ENCODE measurements at regions not wholly inside any gene's neighbourhood (a gene's known extent, or its start where the extent isn't known, plus 50 kb on each side); places are given as distances from the start of the nearest gene placed in this dataset.

DNA sequence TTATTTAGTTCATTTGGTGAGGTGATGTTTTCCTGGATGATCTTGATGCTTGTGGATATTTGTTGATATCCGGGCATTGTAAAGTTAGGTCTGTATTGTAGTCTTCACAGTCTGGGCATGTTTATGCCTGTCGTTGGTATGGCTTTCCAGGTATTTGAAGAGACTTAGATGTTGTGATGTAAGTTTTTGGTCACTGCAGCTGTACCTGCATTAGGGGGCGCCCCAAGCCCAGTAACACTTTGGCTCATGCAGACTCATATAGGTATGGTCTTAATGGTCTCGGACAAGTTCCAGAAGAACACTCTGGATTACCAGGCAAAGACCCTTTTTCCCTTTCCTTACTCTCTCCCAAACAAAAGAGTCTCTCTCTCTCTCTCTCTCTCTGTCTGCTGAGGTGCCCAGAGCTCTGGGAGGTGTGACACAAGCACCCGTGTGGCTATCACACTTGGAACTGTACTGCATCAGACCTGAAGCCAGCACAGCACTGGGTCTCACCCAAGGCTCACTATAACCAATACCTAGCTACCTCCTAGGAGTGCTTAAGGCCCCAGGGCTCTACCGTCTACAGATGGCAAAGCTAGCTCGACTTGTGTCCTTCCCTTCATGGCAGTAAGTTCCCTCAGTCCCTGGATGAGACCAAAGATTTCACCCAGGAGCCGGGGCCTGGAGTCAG, 425.8 kb upstream of the ATXN7L3B start:
- H3K23me2 ChIP-seq (ENCODE audit: low read depth, low read length), result no peaks in the 10 kb centered on the region
- no peaks in the 10 kb centered on the region for H3K36me3 ChIP-seq (ENCODE audit: control insufficient read depth in 2 of 4, insufficient read depth in 4 of 4, low read length in 3 of 4)
- no peak overlapping the region for H3K23ac ChIP-seq (ENCODE audit: insufficient read length)
- no peak overlapping the region for H3K4me2 ChIP-seq (ENCODE audit: insufficient read depth in 1 of 2, low read depth in 2 of 2, low read length in 2 of 2)
- DNase-seq (ENCODE audit: low read depth in 1 of 2, low spot score in 2 of 2) (peak; percentile 36 to 66), FAIRE-seq (peak; percentile 85)
- no peak overlapping the region for H3K14ac ChIP-seq (ENCODE audit: insufficient read length)
- H2AK5ac ChIP-seq (ENCODE audit: low read depth, low read length), result no peak overlapping the region
- H3K18ac ChIP-seq (ENCODE audit: extremely low read depth, low read length), result no peak overlapping the region
- H4K8ac ChIP-seq (ENCODE audit: extremely low read depth, insufficient read depth, low read length), result no peak overlapping the region
- WGBS, 2 experiments (ENCODE audit: extremely low coverage in 1 of 2, insufficient coverage in 1 of 2, insufficient read length in 1 of 2, insufficient replicate concordance in 2 of 2, low coverage in 1 of 2, low lambda C conversion rate in 2 of 2, missing lambda C conversion rate in 1 of 2), result 71% methylated on average over 8 of the region's 8 CpGs; no CpG with 5 or more reads in 1 of the 2 experiments
- no peak overlapping the region for H2BK120ac ChIP-seq (replicated peaks; ENCODE audit: low read depth, low read length)
- H2AFZ ChIP-seq (ENCODE audit: low read length), result peak overlapping the region; percentile 78; the same call in 1 of the 2 replicates
- no peak overlapping the region for H3K9ac ChIP-seq (replicated peaks in 1 of 4; ENCODE audit: extremely low read depth in 1 of 4, low read depth in 3 of 4, low read length in 3 of 4)
- no peaks in the 10 kb centered on the region for H3K9me3 ChIP-seq (ENCODE audit: insufficient read depth in 2 of 2, low read depth in 1 of 2, low read length in 1 of 2)
- no peak overlapping the region for H4K91ac ChIP-seq (replicated peaks; ENCODE audit: insufficient read length, low read length)
- TF ChIP-seq RAD21 (IDR thresholded peaks at IDR 0.05 in 1 of 2, conservative IDR thresholded peaks at IDR 0.05 in 1 of 2; ENCODE audit: low read depth in 2 of 2, low read length in 2 of 2) (peak; percentile 95), CEBPB (IDR thresholded peaks at IDR 0.05; ENCODE audit: low read depth, low read length) (0 out of 2 replicates have a peak, but pooled peaks have one; percentile 14), JUND (IDR thresholded peaks at IDR 0.05; ENCODE audit: low read length) (0 out of 2 replicates have a peak, but pooled peaks have one; percentile 26), KDM1A (IDR thresholded peaks at IDR 0.05; ENCODE audit: borderline replicate concordance, low read length) (no peak)
- TF ChIP-seq, protein P1, sequence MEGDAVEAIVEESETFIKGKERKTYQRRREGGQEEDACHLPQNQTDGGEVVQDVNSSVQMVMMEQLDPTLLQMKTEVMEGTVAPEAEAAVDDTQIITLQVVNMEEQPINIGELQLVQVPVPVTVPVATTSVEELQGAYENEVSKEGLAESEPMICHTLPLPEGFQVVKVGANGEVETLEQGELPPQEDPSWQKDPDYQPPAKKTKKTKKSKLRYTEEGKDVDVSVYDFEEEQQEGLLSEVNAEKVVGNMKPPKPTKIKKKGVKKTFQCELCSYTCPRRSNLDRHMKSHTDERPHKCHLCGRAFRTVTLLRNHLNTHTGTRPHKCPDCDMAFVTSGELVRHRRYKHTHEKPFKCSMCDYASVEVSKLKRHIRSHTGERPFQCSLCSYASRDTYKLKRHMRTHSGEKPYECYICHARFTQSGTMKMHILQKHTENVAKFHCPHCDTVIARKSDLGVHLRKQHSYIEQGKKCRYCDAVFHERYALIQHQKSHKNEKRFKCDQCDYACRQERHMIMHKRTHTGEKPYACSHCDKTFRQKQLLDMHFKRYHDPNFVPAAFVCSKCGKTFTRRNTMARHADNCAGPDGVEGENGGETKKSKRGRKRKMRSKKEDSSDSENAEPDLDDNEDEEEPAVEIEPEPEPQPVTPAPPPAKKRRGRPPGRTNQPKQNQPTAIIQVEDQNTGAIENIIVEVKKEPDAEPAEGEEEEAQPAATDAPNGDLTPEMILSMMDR (IDR thresholded peaks at IDR 0.05; ENCODE audit: control extremely low read depth in 1 of 3, insufficient read depth in 1 of 3, low read depth in 1 of 3, low read length in 3 of 3), result peak; percentile 54 to 86 (median 84)
- H3K79me2 ChIP-seq (ENCODE audit: control insufficient read depth in 1 of 2, insufficient read depth in 2 of 2, low read length in 2 of 2), result no peaks in the 10 kb centered on the region
- H3K4me1 ChIP-seq (replicated peaks in 1 of 4; ENCODE audit: control insufficient read depth in 3 of 4, insufficient read depth in 4 of 4, low read length in 3 of 4), result no peaks in the 10 kb centered on the region
- POLR2A ChIA-PET (ENCODE audit: partially characterized antibody), result interaction anchor here (0.8 kb wide), 1 partner anchor 44 kb away, joined by 3 read pairs; no protein-coding TSS in a partner anchor
- H3K4ac ChIP-seq (replicated peaks; ENCODE audit: insufficient read length, low read depth, low read length), result no peak overlapping the region
- no peak overlapping the region for H2BK15ac ChIP-seq (ENCODE audit: low read length)
- CTCF ChIA-PET (ENCODE audit: partially characterized antibody), result interaction anchor here (0.7 to 8.4 kb wide), 33 partner anchors 9 to 1602 kb away, joined by 3 to 143 read pairs (median 5); no protein-coding TSS in a partner anchor
- H4K20me1 ChIP-seq (replicated peaks in 1 of 2; ENCODE audit: control insufficient read depth in 1 of 2, insufficient read depth in 2 of 2, low read length in 2 of 2), result no peaks in the 10 kb centered on the region
- no peak overlapping the region for H2BK5ac ChIP-seq (ENCODE audit: low read depth, low read length)
- no peak overlapping the region for H3K56ac ChIP-seq (replicated peaks; ENCODE audit: insufficient read length, low read depth, low read length)
- no peak overlapping the region for H4K5ac ChIP-seq (ENCODE audit: insufficient read length, low read depth, low read length)
- no peaks in the 10 kb centered on the region for H3K27me3 ChIP-seq (replicated peaks in 1 of 4; ENCODE audit: control insufficient read depth in 3 of 4, extremely low read depth in 1 of 4, insufficient read depth in 3 of 4, low read length in 3 of 4)
- no peak overlapping the region for H3K27ac ChIP-seq (ENCODE audit: low read depth, low read length)
- no peak overlapping the region for H3K4me3 ChIP-seq (ENCODE audit: extremely low read depth in 1 of 4, insufficient read depth in 2 of 4, low read depth in 3 of 4, low read length in 4 of 4)
- H2BK12ac ChIP-seq (ENCODE audit: low read depth, low read length), result 0 out of 2 replicates have a peak overlapping the region, but pooled peaks have one; percentile 43
- H2BK20ac ChIP-seq (ENCODE audit: low read length), result no peak overlapping the region
- H3K79me1 ChIP-seq (ENCODE audit: low read depth, low read length), result no peaks in the 10 kb centered on the region

Data from H1 (cell line).